ENCODE measurements at regions not wholly inside any gene's neighbourhood (a gene's known extent, or its start where the extent isn't known, plus 50 kb on each side); places are given as distances from the start of the nearest gene placed in this dataset.
"Not testable (repeated sequence)": the region's sequence is repeated elsewhere in the genome, so short reads cannot be mapped to it uniquely, and the experiment has no call there.

- no CpG with 5 or more reads among the region's 2 CpGs for WGBS, 2 donors (ENCODE audit: extremely low coverage in 2 of 2, insufficient read length in 2 of 2, insufficient replicate concordance in 1 of 2)
- H2BK15ac ChIP-seq (ENCODE audit: low read length); H3K79me1 ChIP-seq (ENCODE audit: low read depth, low read length); H2BK120ac ChIP-seq (ENCODE audit: low read depth, low read length); H2BK12ac ChIP-seq (ENCODE audit: low read length); H3K18ac ChIP-seq (ENCODE audit: low read length); H3K4me1 ChIP-seq (ENCODE audit: control insufficient read depth in 2 of 2, insufficient read depth in 1 of 2, low read depth in 1 of 2, low read length in 2 of 2); H3K36me3 ChIP-seq (replicated peaks in 1 of 2; ENCODE audit: control insufficient read depth in 2 of 2, insufficient read depth in 2 of 2, low read length in 2 of 2); H3K9me3 ChIP-seq (replicated peaks in 1 of 2; ENCODE audit: control insufficient read depth in 2 of 2, insufficient read depth in 1 of 2, low read depth in 1 of 2, low read length in 2 of 2); H2BK5ac ChIP-seq (ENCODE audit: low read length); H4K8ac ChIP-seq (ENCODE audit: low read depth, low read length); DNase-seq (ENCODE audit: low spot score); H3K23ac ChIP-seq (ENCODE audit: low read depth, low read length, poor library complexity); H2AFZ ChIP-seq (ENCODE audit: low read length); H3K27ac ChIP-seq (replicated peaks; ENCODE audit: low read length); H3K27me3 ChIP-seq (ENCODE audit: control insufficient read depth in 3 of 3, insufficient read depth in 3 of 3, low read depth in 1 of 3, low read length in 3 of 3); H3K4me2 ChIP-seq (ENCODE audit: insufficient read depth, low read length, poor library complexity, severe bottlenecking); H3K4me3 ChIP-seq (ENCODE audit: low read length in 2 of 2); H4K91ac ChIP-seq (ENCODE audit: low read depth, low read length, poor library complexity); H3K9ac ChIP-seq (ENCODE audit: low read depth, low read length, poor library complexity); H3K14ac ChIP-seq (ENCODE audit: low read length); H2AK5ac ChIP-seq (ENCODE audit: low read depth, low read length); H3K4ac ChIP-seq (ENCODE audit: low read length): not testable (repeated sequence)
Observed at GRCh38 chr9:42310972-42311371, 127.5 kb downstream of the SPATA31A6 start.

DNA sequence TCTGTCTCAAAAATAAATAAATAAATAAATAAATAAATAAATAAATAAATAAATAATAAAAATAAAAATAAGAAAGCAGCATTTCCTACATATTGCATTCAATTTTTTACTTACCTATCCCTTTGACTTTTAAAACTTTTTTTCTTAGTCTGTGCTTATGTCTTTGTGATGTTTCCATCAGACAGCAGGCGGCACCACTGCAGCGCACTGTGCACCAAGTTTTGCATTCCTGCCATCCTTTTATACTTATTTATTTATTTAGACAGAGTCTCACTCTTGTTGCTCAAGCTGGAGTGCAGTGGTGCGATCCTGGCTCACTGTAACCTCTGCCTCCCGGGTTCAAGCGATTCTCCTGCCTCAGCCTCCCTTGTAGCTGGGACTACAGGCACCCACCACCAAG, 132.6 kb downstream of the SPATA31A6 start:
- H3K79me1 ChIP-seq (ENCODE audit: low read depth, low read length); H2BK120ac ChIP-seq (ENCODE audit: low read depth, low read length); H3K14ac ChIP-seq (ENCODE audit: low read length); H3K4me3 ChIP-seq (ENCODE audit: low read length in 2 of 2); H2AFZ ChIP-seq (ENCODE audit: low read length); H4K91ac ChIP-seq (ENCODE audit: low read depth, low read length, poor library complexity); H3K4me2 ChIP-seq (ENCODE audit: insufficient read depth, low read length, poor library complexity, severe bottlenecking); H3K23ac ChIP-seq (ENCODE audit: low read depth, low read length, poor library complexity); H3K4ac ChIP-seq (ENCODE audit: low read length); H3K9me3 ChIP-seq (replicated peaks in 1 of 2; ENCODE audit: control insufficient read depth in 2 of 2, insufficient read depth in 1 of 2, low read depth in 1 of 2, low read length in 2 of 2); H2BK5ac ChIP-seq (ENCODE audit: low read length); H3K27ac ChIP-seq (replicated peaks; ENCODE audit: low read length); H2AK5ac ChIP-seq (ENCODE audit: low read depth, low read length); H3K27me3 ChIP-seq (ENCODE audit: control insufficient read depth in 3 of 3, insufficient read depth in 3 of 3, low read depth in 1 of 3, low read length in 3 of 3); DNase-seq (ENCODE audit: low spot score); H3K9ac ChIP-seq (ENCODE audit: low read depth, low read length, poor library complexity); H2BK12ac ChIP-seq (ENCODE audit: low read length); H2BK15ac ChIP-seq (ENCODE audit: low read length); H3K18ac ChIP-seq (ENCODE audit: low read length); H3K4me1 ChIP-seq (ENCODE audit: control insufficient read depth in 2 of 2, insufficient read depth in 1 of 2, low read depth in 1 of 2, low read length in 2 of 2); H4K8ac ChIP-seq (ENCODE audit: low read depth, low read length); H3K36me3 ChIP-seq (replicated peaks in 1 of 2; ENCODE audit: control insufficient read depth in 2 of 2, insufficient read depth in 2 of 2, low read length in 2 of 2): not testable (repeated sequence)
- WGBS, 2 donors (ENCODE audit: extremely low coverage in 2 of 2, insufficient read length in 2 of 2, insufficient replicate concordance in 1 of 2): no CpG with 5 or more reads among the region's 5 CpGs

DNA sequence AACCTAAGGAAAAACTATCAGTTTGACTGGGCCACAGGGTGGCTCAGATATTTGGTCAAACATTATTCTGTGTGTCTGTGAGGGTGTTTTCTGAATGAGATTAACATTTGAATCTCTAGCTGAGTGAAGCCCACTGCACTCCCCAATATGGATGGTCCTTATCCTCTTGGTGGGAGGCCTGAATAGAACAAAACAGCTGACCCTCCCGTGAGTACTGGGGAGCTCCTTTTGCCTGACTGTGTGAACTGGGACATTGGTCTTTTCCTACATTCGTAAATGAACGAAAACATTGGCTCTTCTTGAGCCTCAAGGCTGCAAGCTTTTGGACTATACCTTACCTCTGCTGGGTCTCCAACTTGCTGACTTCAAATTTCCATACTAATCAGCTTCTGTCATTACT, 134.2 kb downstream of the SPATA31A6 start:
- H3K4me3 ChIP-seq (ENCODE audit: low read length in 2 of 2); H3K36me3 ChIP-seq (replicated peaks in 1 of 2; ENCODE audit: control insufficient read depth in 2 of 2, insufficient read depth in 2 of 2, low read length in 2 of 2); H4K8ac ChIP-seq (ENCODE audit: low read depth, low read length); H4K91ac ChIP-seq (ENCODE audit: low read depth, low read length, poor library complexity); H2BK120ac ChIP-seq (ENCODE audit: low read depth, low read length); H3K9me3 ChIP-seq (replicated peaks in 1 of 2; ENCODE audit: control insufficient read depth in 2 of 2, insufficient read depth in 1 of 2, low read depth in 1 of 2, low read length in 2 of 2); H3K23ac ChIP-seq (ENCODE audit: low read depth, low read length, poor library complexity); H2BK5ac ChIP-seq (ENCODE audit: low read length); H3K4ac ChIP-seq (ENCODE audit: low read length); H3K14ac ChIP-seq (ENCODE audit: low read length); H2AK5ac ChIP-seq (ENCODE audit: low read depth, low read length); H3K4me1 ChIP-seq (ENCODE audit: control insufficient read depth in 2 of 2, insufficient read depth in 1 of 2, low read depth in 1 of 2, low read length in 2 of 2); H3K9ac ChIP-seq (ENCODE audit: low read depth, low read length, poor library complexity); H3K4me2 ChIP-seq (ENCODE audit: insufficient read depth, low read length, poor library complexity, severe bottlenecking); H2AFZ ChIP-seq (ENCODE audit: low read length); H3K27ac ChIP-seq (replicated peaks; ENCODE audit: low read length); DNase-seq (ENCODE audit: low spot score); H3K79me1 ChIP-seq (ENCODE audit: low read depth, low read length); H2BK12ac ChIP-seq (ENCODE audit: low read length); H2BK15ac ChIP-seq (ENCODE audit: low read length); H3K27me3 ChIP-seq (ENCODE audit: control insufficient read depth in 3 of 3, insufficient read depth in 3 of 3, low read depth in 1 of 3, low read length in 3 of 3); H3K18ac ChIP-seq (ENCODE audit: low read length): not testable (repeated sequence)
- WGBS, 2 donors (ENCODE audit: extremely low coverage in 2 of 2, insufficient read length in 2 of 2, insufficient replicate concordance in 1 of 2): no CpG with 5 or more reads among the region's 3 CpGs

DNA sequence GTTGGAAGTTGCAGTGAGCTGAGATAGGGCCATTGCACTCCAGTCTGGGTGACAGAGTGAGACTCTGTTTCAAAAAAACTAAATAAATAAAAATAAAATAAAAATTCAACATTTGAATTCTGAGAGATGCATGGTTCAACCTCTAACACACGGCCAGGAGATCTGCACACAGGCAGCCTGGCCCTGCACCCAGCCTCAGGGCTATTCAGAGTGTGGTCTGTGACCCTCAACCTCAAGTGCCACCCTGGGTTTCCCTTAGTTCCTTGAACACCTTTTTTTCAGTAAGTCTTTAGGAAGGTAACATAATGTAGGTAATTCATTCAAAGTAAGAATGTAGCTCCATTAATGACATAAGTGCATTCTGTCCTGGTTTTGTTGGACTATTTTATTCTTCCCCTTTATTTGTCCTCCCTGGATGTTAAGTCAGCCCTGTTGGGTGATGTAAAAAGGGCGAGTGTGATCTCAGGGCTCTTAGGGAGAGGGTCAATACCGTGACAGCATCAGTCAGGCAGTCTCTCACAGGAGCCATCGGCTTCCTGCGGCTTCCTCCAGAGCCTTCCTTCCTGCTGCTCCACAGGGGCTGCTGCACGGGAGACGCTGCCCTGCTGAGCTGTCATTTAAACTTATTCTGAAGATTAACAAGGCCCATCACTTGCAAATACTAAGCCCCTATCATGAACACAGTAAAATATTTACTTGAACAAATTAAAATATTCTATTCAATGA, 139.8 kb downstream of the SPATA31A6 start:
- not testable (repeated sequence) for H2BK15ac ChIP-seq (ENCODE audit: low read length); H3K4me3 ChIP-seq (ENCODE audit: low read length in 2 of 2)
- WGBS, 2 donors (ENCODE audit: extremely low coverage in 2 of 2, insufficient read length in 2 of 2, insufficient replicate concordance in 1 of 2): no CpG with 5 or more reads among the region's 7 CpGs

More for the DNA sequence above, 139.8 kb downstream of the SPATA31A6 start:
- H3K4ac ChIP-seq (ENCODE audit: low read length); H3K9me3 ChIP-seq (replicated peaks in 1 of 2; ENCODE audit: control insufficient read depth in 2 of 2, insufficient read depth in 1 of 2, low read depth in 1 of 2, low read length in 2 of 2); H2BK12ac ChIP-seq (ENCODE audit: low read length); H2AFZ ChIP-seq (ENCODE audit: low read length); H3K4me2 ChIP-seq (ENCODE audit: insufficient read depth, low read length, poor library complexity, severe bottlenecking); H3K79me1 ChIP-seq (ENCODE audit: low read depth, low read length); H2BK120ac ChIP-seq (ENCODE audit: low read depth, low read length); H3K27ac ChIP-seq (replicated peaks; ENCODE audit: low read length); H2AK5ac ChIP-seq (ENCODE audit: low read depth, low read length); H3K18ac ChIP-seq (ENCODE audit: low read length); H3K23ac ChIP-seq (ENCODE audit: low read depth, low read length, poor library complexity); H3K36me3 ChIP-seq (replicated peaks in 1 of 2; ENCODE audit: control insufficient read depth in 2 of 2, insufficient read depth in 2 of 2, low read length in 2 of 2); H3K14ac ChIP-seq (ENCODE audit: low read length); H2BK5ac ChIP-seq (ENCODE audit: low read length); H4K8ac ChIP-seq (ENCODE audit: low read depth, low read length); H3K9ac ChIP-seq (ENCODE audit: low read depth, low read length, poor library complexity); H3K27me3 ChIP-seq (ENCODE audit: control insufficient read depth in 3 of 3, insufficient read depth in 3 of 3, low read depth in 1 of 3, low read length in 3 of 3); DNase-seq (ENCODE audit: low spot score); H4K91ac ChIP-seq (ENCODE audit: low read depth, low read length, poor library complexity); H3K4me1 ChIP-seq (ENCODE audit: control insufficient read depth in 2 of 2, insufficient read depth in 1 of 2, low read depth in 1 of 2, low read length in 2 of 2): not testable (repeated sequence)

Data from neuronal stem cell (in vitro differentiated cells).